Testis (tissue), 2 donors: ENCODE measurements at regions not wholly inside any gene's neighbourhood (a gene's known extent, or its start where the extent isn't known, plus 50 kb on each side); places are given as distances from the start of the nearest gene placed in this dataset.

Source experiments
- DNase-seq: peaks from one replicate; pipeline ENCODE4 v3.0.0-alpha.2; 2019
- H3K27ac ChIP-seq, 2 donors: fragments of 200-600 bp; sonication (generic); one replicate each; pipeline ENCODE4 v1.5.1; 2019
- H3K27me3 ChIP-seq: fragments of 200-600 bp; sonication (generic); one replicate; pipeline ENCODE4 v1.5.1; 2019
- H3K36me3 ChIP-seq: fragments of 200-600 bp; sonication (generic); one replicate; pipeline ENCODE4 v1.5.1; 2017; ENCODE audit warnings: low read depth; ENCODE audit errors: missing control alignments
- H3K4me1 ChIP-seq: fragments of 200-600 bp; sonication (generic); one replicate; pipeline ENCODE4 v1.5.1; 2019
- H3K4me3 ChIP-seq, 2 donors: fragments of 200-600 bp; sonication (generic); one replicate each; pipeline ENCODE4 v1.5.1; 2017 to 2019
- H3K9me3 ChIP-seq: fragments of 200-600 bp; sonication (generic); one replicate; pipeline ENCODE4 v1.5.1; 2017
- POLR2A ChIP-seq: fragments of 450-650 bp; IDR thresholded peaks from one replicate; pipeline ENCODE4 v1.6.1; 2017; ENCODE audit warnings: antibody characterized with exemption, mild to moderate bottlenecking, moderate library complexity
- WGBS, 2 donors: methylation state at CpG; one replicate each; pipeline ENCODE4 v1.1.5; 2018; 5-methylcytosine and 5-hydroxymethylcytosine counted together
- intact Hi-C: fragments of 100-400 bp; cut with DNase I; formaldehyde crosslinking; loops from one replicate; pipeline ENCODE4 v1.15.1; 2023; ENCODE audit warnings: low total_unique reads
- TF ChIP-seq, protein P1 (sequence below), 3 experiments: fragments of 450-650 bp in 2 of 3; fragments of 200-600 bp in 1 of 3; sonication (generic) in 1 of 3; IDR thresholded peaks; one replicate each; pipeline ENCODE4 v1.5.1; 2016 to 2019; ENCODE audit warnings: antibody characterized with exemption in 3 of 3, mild to moderate bottlenecking in 2 of 3, moderate library complexity in 1 of 3

DNA sequence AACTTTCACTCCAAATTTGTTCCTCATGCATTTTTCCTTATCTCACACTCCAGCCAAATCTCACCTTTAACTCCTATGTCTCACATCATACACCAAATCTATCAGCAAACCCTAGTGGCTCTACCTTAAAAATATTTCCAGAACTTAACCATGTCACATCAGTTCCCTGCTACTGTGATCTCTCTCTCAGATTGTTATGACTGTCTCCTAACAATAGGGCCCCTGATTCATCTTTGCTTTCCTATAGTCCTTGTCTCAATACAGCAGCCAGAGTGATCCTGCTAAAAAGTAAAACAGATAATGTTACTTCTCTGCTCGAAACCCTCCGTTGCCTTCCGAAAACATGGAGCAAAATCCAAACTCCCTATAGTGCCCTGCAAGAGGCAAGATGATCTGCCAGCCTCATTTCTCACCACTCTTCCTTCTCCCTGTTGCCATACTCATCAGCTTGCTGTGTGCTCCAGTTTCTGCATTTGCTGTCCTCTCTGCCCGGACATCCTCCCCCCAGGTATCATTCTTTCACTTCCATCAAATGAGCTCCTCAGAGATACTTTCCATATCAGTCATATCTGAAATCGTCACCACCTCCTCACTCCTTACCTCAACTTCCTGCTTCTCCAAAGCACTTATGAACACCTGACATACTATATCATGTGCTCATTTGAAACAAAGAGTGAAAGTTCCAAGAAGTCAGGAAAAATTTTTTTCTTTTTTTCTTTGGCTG, 293.4 kb upstream of the NR3C2 start:
- no peak for DNase-seq
- Histone ChIP-seq H3K27ac (no peak overlapping the region), H3K4me3 (no peak overlapping the region), H3K27me3 (no peaks in the 10 kb centered on the region), H3K36me3 (no peaks in the 10 kb centered on the region), H3K9me3 (no peaks in the 10 kb centered on the region), H3K4me1 (no peaks in the 10 kb centered on the region)
- no peak for TF ChIP-seq POLR2A
- TF ChIP-seq, protein P1, sequence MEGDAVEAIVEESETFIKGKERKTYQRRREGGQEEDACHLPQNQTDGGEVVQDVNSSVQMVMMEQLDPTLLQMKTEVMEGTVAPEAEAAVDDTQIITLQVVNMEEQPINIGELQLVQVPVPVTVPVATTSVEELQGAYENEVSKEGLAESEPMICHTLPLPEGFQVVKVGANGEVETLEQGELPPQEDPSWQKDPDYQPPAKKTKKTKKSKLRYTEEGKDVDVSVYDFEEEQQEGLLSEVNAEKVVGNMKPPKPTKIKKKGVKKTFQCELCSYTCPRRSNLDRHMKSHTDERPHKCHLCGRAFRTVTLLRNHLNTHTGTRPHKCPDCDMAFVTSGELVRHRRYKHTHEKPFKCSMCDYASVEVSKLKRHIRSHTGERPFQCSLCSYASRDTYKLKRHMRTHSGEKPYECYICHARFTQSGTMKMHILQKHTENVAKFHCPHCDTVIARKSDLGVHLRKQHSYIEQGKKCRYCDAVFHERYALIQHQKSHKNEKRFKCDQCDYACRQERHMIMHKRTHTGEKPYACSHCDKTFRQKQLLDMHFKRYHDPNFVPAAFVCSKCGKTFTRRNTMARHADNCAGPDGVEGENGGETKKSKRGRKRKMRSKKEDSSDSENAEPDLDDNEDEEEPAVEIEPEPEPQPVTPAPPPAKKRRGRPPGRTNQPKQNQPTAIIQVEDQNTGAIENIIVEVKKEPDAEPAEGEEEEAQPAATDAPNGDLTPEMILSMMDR (IDR thresholded peaks at IDR 0.05), result no peak
- 90% methylated on average over 5 of the region's 5 CpGs for WGBS, 2 donors
- intact Hi-C loops, result no loop called here

DNA sequence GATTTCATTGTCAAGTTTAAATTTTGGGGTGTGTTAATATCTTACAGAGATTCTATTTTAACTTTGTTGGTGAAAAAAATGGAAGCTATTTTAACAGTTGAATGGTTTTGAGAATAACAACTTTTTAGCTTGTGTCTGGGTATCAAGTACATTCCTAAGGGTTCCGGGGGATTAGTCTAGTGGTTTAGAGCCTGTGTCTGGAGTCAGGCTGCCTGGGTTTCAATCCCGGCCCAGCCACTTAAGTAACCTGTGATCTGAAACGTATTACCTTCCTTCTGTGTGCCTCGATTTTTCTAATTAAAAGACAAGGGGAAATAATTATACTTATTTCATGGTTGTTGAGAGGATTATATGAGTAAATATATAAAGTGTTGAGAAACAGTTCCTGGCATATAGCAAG, 288.6 kb upstream of the NR3C2 start:
- Histone ChIP-seq H3K27me3 (no peaks in the 10 kb centered on the region), H3K27ac (no peak overlapping the region), H3K4me3 (no peak overlapping the region), H3K9me3 (no peaks in the 10 kb centered on the region), H3K36me3 (no peaks in the 10 kb centered on the region), H3K4me1 (no peaks in the 10 kb centered on the region)
- TF ChIP-seq POLR2A, result no peak
- TF ChIP-seq, protein P1 (IDR thresholded peaks at IDR 0.05), result no peak
- intact Hi-C loops, result no loop called here
- DNase-seq, result no peak
- 90 to 95% methylated on average over 4 of the region's 4 CpGs for WGBS, 2 donors

- intact Hi-C loops, result no loop called here
- H3K27ac ChIP-seq, result no peak overlapping the region
- no peaks in the 10 kb centered on the region for H3K9me3 ChIP-seq
- no peak overlapping the region for H3K4me3 ChIP-seq
- H3K36me3 ChIP-seq, result no peaks in the 10 kb centered on the region
- no peaks in the 10 kb centered on the region for H3K4me1 ChIP-seq
- DNase-seq, result no peak
- WGBS, 2 donors, result 47 to 49% methylated on average over 1 of the region's 1 CpG
- TF ChIP-seq, protein P1 (IDR thresholded peaks at IDR 0.05), result no peak
- TF ChIP-seq POLR2A, result no peak
- H3K27me3 ChIP-seq, result no peaks in the 10 kb centered on the region
Observed at GRCh38 chr4:148730082-148730640, 287.9 kb upstream of the NR3C2 start.

DNA sequence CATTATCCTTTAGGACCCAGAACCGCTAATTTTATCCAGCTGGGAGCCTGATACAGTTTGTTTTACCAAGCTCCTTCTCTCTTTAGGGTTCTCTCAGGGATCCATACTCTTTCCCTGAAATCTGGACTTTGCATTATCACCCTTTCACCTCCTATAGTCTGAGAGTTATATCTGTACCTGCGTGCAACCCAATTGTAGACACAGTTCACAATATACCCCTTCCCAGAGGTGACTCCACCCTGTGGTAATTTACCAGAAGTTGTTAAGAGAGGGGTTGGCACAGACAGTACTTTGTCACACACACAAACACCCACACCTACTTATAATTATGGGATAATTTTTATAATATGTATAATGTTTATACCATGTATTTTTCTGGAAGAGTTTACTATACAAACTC, 275.8 kb upstream of the NR3C2 start:
- H3K4me3 ChIP-seq, result no peak overlapping the region
- TF ChIP-seq, protein P1 (IDR thresholded peaks at IDR 0.05), result no peak
- no peaks in the 10 kb centered on the region for H3K9me3 ChIP-seq
- no peak for DNase-seq
- no peaks in the 10 kb centered on the region for H3K36me3 ChIP-seq
- 96 to 97% methylated on average over 2 of the region's 2 CpGs for WGBS, 2 donors
- intact Hi-C loops, result no loop called here
- no peaks in the 10 kb centered on the region for H3K4me1 ChIP-seq
- no peaks in the 10 kb centered on the region for H3K27me3 ChIP-seq
- H3K27ac ChIP-seq, result no peak overlapping the region
